Endodermal cell (in vitro differentiated cells): ENCODE measurements at regions not wholly inside any gene's neighbourhood (a gene's known extent, or its start where the extent isn't known, plus 50 kb on each side); places are given as distances from the start of the nearest gene placed in this dataset.

Source experiments
- DNase-seq: peaks from one replicate; pipeline ENCODE4 v3.0.0-alpha.2; 2017
- H3K27ac ChIP-seq: 2 replicates; pipeline ENCODE4 v1.5.1; 2013; ENCODE audit warnings: mild to moderate bottlenecking, low read depth, low read length, moderate library complexity
- H3K27me3 ChIP-seq: 2 replicates; pipeline ENCODE4 v1.6.1; 2013; ENCODE audit warnings: mild to moderate bottlenecking, low read length, moderate library complexity; ENCODE audit not compliant: insufficient read depth, control insufficient read depth, poor library complexity, severe bottlenecking
- H3K36me3 ChIP-seq: 2 replicates; pipeline ENCODE4 v1.7.0; 2013; ENCODE audit warnings: mild to moderate bottlenecking, low read length, moderate library complexity; ENCODE audit not compliant: control insufficient read depth, insufficient read depth
- H3K4me1 ChIP-seq: one replicate; pipeline ENCODE4 v1.7.0; 2013; ENCODE audit warnings: low read length; ENCODE audit not compliant: control insufficient read depth, insufficient read depth
- H3K4me3 ChIP-seq: 2 replicates; pipeline ENCODE4 v1.5.1; 2013; ENCODE audit warnings: mild to moderate bottlenecking, low read length, moderate library complexity
- H3K9ac ChIP-seq: 2 replicates; pipeline ENCODE4 v1.6.1; 2013; ENCODE audit warnings: mild to moderate bottlenecking, low read length, moderate library complexity; ENCODE audit not compliant: poor library complexity, severe bottlenecking; ENCODE audit errors: extremely low read depth
- H3K9me3 ChIP-seq: 2 replicates; pipeline ENCODE4 v1.6.1; 2013; ENCODE audit warnings: mild to moderate bottlenecking, low read length, moderate library complexity; ENCODE audit not compliant: control insufficient read depth
- H3K27ac Mint-ChIP-seq: 2 replicates; pipeline ENCODE4 v1.8.0; 2020; ENCODE audit warnings: mixed read lengths
- H3K27me3 Mint-ChIP-seq: 2 replicates; pipeline ENCODE4 v1.8.0; 2021; ENCODE audit warnings: mild to moderate bottlenecking, mixed read lengths; ENCODE audit not compliant: insufficient read depth
- H3K36me3 Mint-ChIP-seq: 2 replicates; pipeline ENCODE4 v1.8.0; 2020; ENCODE audit warnings: low read depth, mixed read lengths
- H3K4me1 Mint-ChIP-seq: 2 replicates; pipeline ENCODE4 v1.8.0; 2020; ENCODE audit warnings: mixed read lengths
- H3K4me3 Mint-ChIP-seq: 2 replicates; pipeline ENCODE4 v1.8.0; 2020; ENCODE audit warnings: mild to moderate bottlenecking, moderate library complexity, mixed read lengths
- H3K9me3 Mint-ChIP-seq: 2 replicates; pipeline ENCODE4 v1.8.0; 2020; ENCODE audit warnings: mild to moderate bottlenecking, mixed read lengths
- WGBS, 2 experiments: methylation state at CpG; one replicate each; pipeline versions ENCODE4 v1.1.5 to v1.1.7; 2013; ENCODE audit warnings: missing lambda C conversion rate in 2 of 2, mixed read lengths in 1 of 2; ENCODE audit not compliant: insufficient coverage in 1 of 2, insufficient read length in 1 of 2; 5-methylcytosine and 5-hydroxymethylcytosine counted together
- TF ChIP-seq, protein P1 (sequence below): fragments of 200-600 bp; sonication (generic); conservative IDR thresholded peaks from 2 replicates; pipeline ENCODE4 v1.5.0; 2021; ENCODE audit warnings: antibody characterized with exemption, mild to moderate bottlenecking

DNA sequence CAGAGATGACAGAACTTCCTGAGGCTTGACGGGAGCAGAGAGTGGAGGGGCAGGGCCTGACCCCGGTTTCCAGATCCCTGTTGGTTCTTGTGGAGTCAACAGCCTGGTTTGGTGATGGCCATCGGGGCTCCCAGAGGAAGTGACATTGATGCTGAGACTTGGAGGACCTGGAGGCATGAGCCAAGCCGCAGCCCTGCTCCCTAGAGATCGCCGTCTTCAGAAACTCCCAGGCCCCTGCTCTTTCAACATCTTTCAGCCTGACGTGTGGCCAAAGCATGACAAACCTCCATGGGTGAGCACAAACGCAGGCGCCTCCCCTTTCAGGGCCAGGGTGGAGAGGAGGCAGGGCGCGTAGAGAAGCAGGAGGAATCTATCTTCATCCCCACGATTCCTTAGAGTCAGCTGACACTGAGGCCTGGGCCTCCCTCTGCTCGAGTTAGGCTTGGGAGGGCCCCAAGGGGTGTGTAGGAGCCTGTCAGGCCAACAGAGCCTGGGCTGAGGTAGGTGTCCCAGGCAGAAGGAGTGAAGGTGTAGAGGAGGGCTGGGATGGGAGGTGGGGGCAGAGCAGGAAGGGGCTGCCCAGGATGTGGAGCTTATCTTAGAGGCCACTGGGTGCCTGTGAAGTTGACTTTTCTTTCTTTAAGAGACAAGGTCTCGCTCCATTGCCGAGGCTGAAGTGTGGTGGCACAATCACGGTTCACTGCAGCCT is 56.1 kb upstream of the MED9 start:
- TF ChIP-seq, protein P1, sequence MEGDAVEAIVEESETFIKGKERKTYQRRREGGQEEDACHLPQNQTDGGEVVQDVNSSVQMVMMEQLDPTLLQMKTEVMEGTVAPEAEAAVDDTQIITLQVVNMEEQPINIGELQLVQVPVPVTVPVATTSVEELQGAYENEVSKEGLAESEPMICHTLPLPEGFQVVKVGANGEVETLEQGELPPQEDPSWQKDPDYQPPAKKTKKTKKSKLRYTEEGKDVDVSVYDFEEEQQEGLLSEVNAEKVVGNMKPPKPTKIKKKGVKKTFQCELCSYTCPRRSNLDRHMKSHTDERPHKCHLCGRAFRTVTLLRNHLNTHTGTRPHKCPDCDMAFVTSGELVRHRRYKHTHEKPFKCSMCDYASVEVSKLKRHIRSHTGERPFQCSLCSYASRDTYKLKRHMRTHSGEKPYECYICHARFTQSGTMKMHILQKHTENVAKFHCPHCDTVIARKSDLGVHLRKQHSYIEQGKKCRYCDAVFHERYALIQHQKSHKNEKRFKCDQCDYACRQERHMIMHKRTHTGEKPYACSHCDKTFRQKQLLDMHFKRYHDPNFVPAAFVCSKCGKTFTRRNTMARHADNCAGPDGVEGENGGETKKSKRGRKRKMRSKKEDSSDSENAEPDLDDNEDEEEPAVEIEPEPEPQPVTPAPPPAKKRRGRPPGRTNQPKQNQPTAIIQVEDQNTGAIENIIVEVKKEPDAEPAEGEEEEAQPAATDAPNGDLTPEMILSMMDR, result no peak

DNA sequence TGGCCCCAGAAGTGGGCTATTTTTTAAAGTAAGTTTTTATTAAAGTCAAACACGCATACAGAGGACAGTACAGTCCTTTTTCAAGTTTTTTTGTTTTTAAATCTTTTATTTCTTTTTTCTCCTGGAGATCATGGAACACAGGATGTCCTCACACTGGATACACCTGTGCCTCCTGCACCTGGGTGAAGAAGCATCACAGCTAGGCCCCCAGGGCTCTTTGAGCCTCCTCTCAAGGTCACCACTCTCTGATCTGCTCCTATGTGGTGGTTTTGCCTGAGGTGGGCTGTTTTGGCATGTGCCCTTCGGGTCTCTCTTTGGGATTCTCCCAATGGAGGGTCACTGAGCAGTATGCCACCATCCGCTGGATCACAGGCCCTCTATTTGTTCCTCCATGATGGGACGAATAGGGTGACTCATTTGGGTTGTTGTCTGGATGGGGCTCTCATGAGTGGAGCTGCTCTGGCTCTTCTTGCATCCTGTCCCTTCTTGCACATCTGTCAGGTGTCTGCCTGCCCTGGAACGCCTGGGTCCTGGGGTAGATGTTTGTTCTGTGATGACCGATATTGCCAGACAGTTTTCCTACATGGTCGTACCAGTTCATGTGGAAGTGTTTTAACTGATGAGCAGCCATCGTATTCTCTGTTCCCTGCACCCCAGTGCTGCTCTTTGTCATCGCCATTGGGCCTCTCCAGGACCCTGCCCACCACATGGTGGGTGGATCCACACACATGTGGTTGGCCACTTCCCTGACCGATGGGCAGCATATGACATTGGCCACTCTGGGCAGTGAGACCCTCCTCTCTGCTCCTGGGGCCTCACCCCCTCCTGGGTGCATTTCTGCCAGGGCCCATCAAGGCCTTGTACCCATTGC is 55.2 kb upstream of the MED9 start:
- no peaks in the 10 kb centered on the region for H3K36me3 ChIP-seq
- Mint-ChIP-seq H3K9me3 (peaks cover 42% of the 10 kb centered on the region), H3K27me3 (peaks cover 29% of the 10 kb centered on the region), H3K36me3 (no peaks in the 10 kb centered on the region), H3K27ac (no peak overlapping the region), H3K4me1 (no peaks in the 10 kb centered on the region), H3K4me3 (no peak overlapping the region)
- 86 to 93% methylated on average over 6 to 10 of the region's 10 CpGs for WGBS, 2 experiments
- H3K9ac ChIP-seq, result no peak overlapping the region
- H3K27me3 ChIP-seq, result no peaks in the 10 kb centered on the region
- DNase-seq, result no peak
- H3K4me1 ChIP-seq, result no peaks in the 10 kb centered on the region
- H3K4me3 ChIP-seq, result no peak overlapping the region
- TF ChIP-seq, protein P1, result no peak
- H3K27ac ChIP-seq, result no peak overlapping the region
- H3K9me3 ChIP-seq, result peaks cover 35% of the 10 kb centered on the region

More for the DNA sequence above, 56.1 kb upstream of the MED9 start:
- no peaks in the 10 kb centered on the region for H3K36me3 Mint-ChIP-seq
- H3K36me3 ChIP-seq, result no peaks in the 10 kb centered on the region
- DNase-seq, result no peak
- peaks cover 36% of the 10 kb centered on the region for H3K9me3 Mint-ChIP-seq
- no peak overlapping the region for H3K9ac ChIP-seq
- no peaks in the 10 kb centered on the region for H3K27me3 ChIP-seq
- 93 to 95% methylated on average over 10 to 16 of the region's 16 CpGs for WGBS, 2 experiments
- H3K9me3 ChIP-seq, result peaks cover 39% of the 10 kb centered on the region
- no peak overlapping the region for H3K4me3 ChIP-seq
- H3K4me3 Mint-ChIP-seq, result no peak overlapping the region
- no peaks in the 10 kb centered on the region for H3K4me1 Mint-ChIP-seq
- no peak overlapping the region for H3K27ac ChIP-seq
- H3K4me1 ChIP-seq, result no peaks in the 10 kb centered on the region
- H3K27ac Mint-ChIP-seq, result no peak overlapping the region
- peaks cover 25% of the 10 kb centered on the region for H3K27me3 Mint-ChIP-seq

DNA sequence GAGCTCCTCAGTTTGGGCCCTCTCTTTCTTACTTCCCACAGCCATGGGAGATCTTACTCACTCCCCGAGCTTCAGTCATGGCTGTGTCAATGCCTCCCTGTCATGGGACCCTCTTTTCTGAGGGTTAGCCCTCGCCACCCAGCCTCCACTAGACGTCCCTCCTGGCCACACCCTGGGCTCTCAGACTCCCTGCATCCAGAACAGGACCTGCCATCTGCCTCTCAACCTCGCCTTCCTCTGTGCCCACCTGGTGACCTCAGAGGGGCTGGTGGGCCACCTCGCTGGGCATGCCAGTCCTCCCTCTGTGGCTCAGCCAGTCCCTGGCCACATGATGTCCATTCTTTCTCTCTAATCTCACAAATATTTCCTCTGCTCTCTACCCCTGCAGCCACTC is 54.6 kb upstream of the MED9 start:
- no peak overlapping the region for H3K4me3 Mint-ChIP-seq
- Histone ChIP-seq H3K9ac (no peak overlapping the region), H3K27me3 (no peaks in the 10 kb centered on the region), H3K4me3 (no peak overlapping the region), H3K4me1 (no peaks in the 10 kb centered on the region), H3K27ac (no peak overlapping the region), H3K9me3 (peaks cover 35% of the 10 kb centered on the region), H3K36me3 (no peaks in the 10 kb centered on the region)
- peaks cover 42% of the 10 kb centered on the region for H3K9me3 Mint-ChIP-seq
- no peaks in the 10 kb centered on the region for H3K36me3 Mint-ChIP-seq
- no peaks in the 10 kb centered on the region for H3K4me1 Mint-ChIP-seq
- H3K27me3 Mint-ChIP-seq, result peaks cover 36% of the 10 kb centered on the region
- no peak for DNase-seq
- no peak overlapping the region for H3K27ac Mint-ChIP-seq
- TF ChIP-seq, protein P1, result no peak
- WGBS, 2 experiments, result 81 to 86% methylated on average over 2 to 5 of the region's 5 CpGs
